ENCODE measurements at regions not wholly inside any gene's neighbourhood (a gene's known extent, or its start where the extent isn't known, plus 50 kb on each side); places are given as distances from the start of the nearest gene placed in this dataset.

- no peak for FAIRE-seq
- no peak for ATAC-seq
- in situ Hi-C loops (cut with MboI): no loop called here
These were observed 229.2 kb upstream of the MPDZ start for GRCh38 chr9:13508681-13509080.

More at GRCh38 chr9:13508681-13509080, 229.2 kb upstream of the MPDZ start:
- H3K79me2 ChIP-seq (ENCODE audit: control insufficient read depth, insufficient read depth, low read length): no peaks in the 10 kb centered on the region
- no peak overlapping the region for H3K4me3 ChIP-seq
- no peaks in the 10 kb centered on the region for H3K27me3 ChIP-seq (replicated peaks in 1 of 2; ENCODE audit: control insufficient read depth in 2 of 2, insufficient read depth in 2 of 2, low read length in 1 of 2)
- H3K27ac ChIP-seq (ENCODE audit: control insufficient read depth, insufficient read depth): no peak overlapping the region
- SMC1A ChIA-PET (ENCODE audit: uncharacterized antibody, unreplicated experiment): no interaction called here
- H3K4me2 ChIP-seq (ENCODE audit: control insufficient read depth, insufficient read depth): no peak overlapping the region
- TF ChIP-seq E4F1 (IDR thresholded peaks at IDR 0.05; ENCODE audit: borderline replicate concordance, partially characterized antibody) (no peak), USF1 (IDR thresholded peaks at IDR 0.05; ENCODE audit: borderline replicate concordance, extremely low read length, insufficient read depth, low read depth, low read length) (no peak), SKIL (IDR thresholded peaks at IDR 0.05; ENCODE audit: low read depth, poor library complexity, severe bottlenecking) (no peak), SRF (IDR thresholded peaks at IDR 0.05; ENCODE audit: low read depth in 2 of 2, low read length in 2 of 2) (no peak), SUPT20H (IDR thresholded peaks at IDR 0.05; ENCODE audit: borderline replicate concordance, control insufficient read depth, low read depth, low read length) (no peak), EED (IDR thresholded peaks at IDR 0.05; ENCODE audit: low read depth) (no peak), NRF1 (conservative IDR thresholded peaks at IDR 0.05; ENCODE audit: low read depth, low read length) (no peak)
- H3K9ac ChIP-seq (ENCODE audit: control insufficient read depth, insufficient read depth, low read length): no peak overlapping the region
- POLR2A ChIA-PET: no interaction called here
- H3K4me1 ChIP-seq (ENCODE audit: control insufficient read depth, insufficient read depth, low read length): no peaks in the 10 kb centered on the region
- H3K36me3 ChIP-seq (ENCODE audit: control insufficient read depth in 2 of 2, insufficient read depth in 2 of 2, low read length in 1 of 2): no peaks in the 10 kb centered on the region
- H2AFZ ChIP-seq (ENCODE audit: control insufficient read depth, low read depth, low read length): no peak overlapping the region
- intact Hi-C loops (cut with micrococcal nuclease; ENCODE audit: unreplicated experiment): no loop called here
- no peaks in the 10 kb centered on the region for H3K9me3 ChIP-seq (replicated peaks; ENCODE audit: control insufficient read depth, insufficient read depth, low read length)
- no peaks in the 10 kb centered on the region for H4K20me1 ChIP-seq (ENCODE audit: control insufficient read depth, insufficient read depth)
- RAD21 ChIA-PET (ENCODE audit: unreplicated experiment): no interaction called here
- BruUV-seq (replicated peaks): no TSS peak
- no peak for DNase-seq (ENCODE audit: low read depth, low spot score)
- CTCF ChIA-PET: no interaction called here
